Activated CD4-positive, alpha-beta memory T cell treated with anti-CD3 and anti-CD28 coated beads for 36 hours (primary cell): ENCODE measurements at regions not wholly inside any gene's neighbourhood (a gene's known extent, or its start where the extent isn't known, plus 50 kb on each side); places are given as distances from the start of the nearest gene placed in this dataset.

ENCODE experiments used
- CTCF ChIA-PET: fragments of 350-600 bp; sonication (Branson Sonifier 250); formaldehyde crosslinking; loops from one replicate; lab custom pipeline; 2021; ENCODE audit warnings: antibody characterized with exemption, inconsistent platforms; lab: Charles Lee
- POLR2A ChIA-PET: fragments of 350-600 bp; sonication (Branson Sonifier 250); formaldehyde crosslinking; loops from one replicate; lab custom pipeline; 2021; ENCODE audit warnings: antibody characterized with exemption; lab: Charles Lee
- DNase-seq: peaks from one replicate; pipeline ENCODE4 v3.0.0-alpha.2; 2020
- H3K27ac Mint-ChIP-seq: one replicate; pipeline ENCODE4 v1.8.0; 2021; ENCODE audit warnings: mixed read lengths
- H3K27me3 Mint-ChIP-seq: one replicate; pipeline ENCODE4 v1.8.0; 2021; ENCODE audit warnings: mixed read lengths
- H3K36me3 Mint-ChIP-seq: one replicate; pipeline ENCODE4 v1.8.0; 2021; ENCODE audit warnings: mixed read lengths
- H3K4me1 Mint-ChIP-seq: one replicate; pipeline ENCODE4 v1.8.0; 2021; ENCODE audit warnings: low read depth, mixed read lengths
- H3K4me3 Mint-ChIP-seq: one replicate; pipeline ENCODE4 v1.8.0; 2021; ENCODE audit warnings: mild to moderate bottlenecking, mixed read lengths
- H3K9me3 Mint-ChIP-seq: one replicate; pipeline ENCODE4 v1.8.0; 2021; ENCODE audit warnings: mixed read lengths
- intact Hi-C: fragments of 100-400 bp; cut with micrococcal nuclease; formaldehyde crosslinking; loops from one replicate; pipeline ENCODE4 v1.15.1; 2023

DNA sequence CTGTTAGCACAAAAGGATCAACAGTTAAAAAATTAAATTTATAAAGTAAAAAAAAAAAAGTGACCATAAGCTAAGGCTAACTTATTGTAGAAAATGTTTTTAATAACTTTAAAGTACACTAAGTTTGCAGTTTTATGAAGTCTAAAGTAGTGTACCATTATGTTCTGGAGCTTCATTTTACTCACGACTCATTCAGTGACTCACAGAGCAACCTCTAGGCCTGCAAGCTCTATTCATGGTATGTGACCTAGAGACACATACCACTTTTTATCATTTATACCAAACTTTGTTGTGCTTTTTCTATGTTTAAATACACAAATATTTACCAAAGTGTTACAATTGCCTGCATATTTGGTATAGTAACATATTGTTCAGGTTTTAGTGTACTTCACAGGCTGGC lies 1552.3 kb downstream of the OTOL1 start:
- DNase-seq, result no peak
- no peak overlapping the region for H3K4me3 Mint-ChIP-seq
- no peaks in the 10 kb centered on the region for H3K36me3 Mint-ChIP-seq
- H3K9me3 Mint-ChIP-seq, result peaks cover 7% of the 10 kb centered on the region
- no peak overlapping the region for H3K27ac Mint-ChIP-seq
- no peaks in the 10 kb centered on the region for H3K27me3 Mint-ChIP-seq
- H3K4me1 Mint-ChIP-seq, result no peaks in the 10 kb centered on the region
- intact Hi-C loops, result no loop called here
- CTCF ChIA-PET, result no interaction called here
- POLR2A ChIA-PET, result no interaction called here

DNA sequence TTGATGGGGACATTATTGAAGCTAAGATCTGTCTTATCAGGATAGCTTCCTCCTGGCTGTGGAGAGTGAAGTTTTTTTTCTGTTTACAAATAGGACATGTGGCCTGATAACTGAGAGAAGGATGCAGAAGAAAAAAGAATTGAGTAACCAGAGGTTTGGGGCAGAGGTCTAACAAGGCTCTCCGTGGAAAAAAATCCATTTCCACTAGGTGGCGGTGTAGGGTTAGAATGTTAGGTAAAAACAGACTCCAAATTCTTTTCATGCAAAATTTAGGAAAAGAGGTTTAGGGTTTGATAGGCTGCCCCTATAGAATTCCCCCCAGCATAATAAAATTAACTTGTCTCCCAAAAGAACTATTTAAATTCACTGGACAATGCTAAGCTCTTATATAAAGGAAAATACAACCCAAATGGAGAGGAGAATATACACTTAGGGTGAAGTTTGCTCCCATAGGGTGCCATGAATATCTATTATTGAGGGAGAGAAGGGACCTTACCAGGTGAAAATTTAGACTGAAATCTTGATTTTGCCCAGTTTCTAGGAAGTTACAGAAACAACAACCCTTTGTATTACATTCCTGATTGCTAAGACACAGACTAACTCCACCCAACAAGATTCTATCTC lies 1560.4 kb downstream of the OTOL1 start:
- intact Hi-C loops, result no loop called here
- Mint-ChIP-seq H3K4me1 (no peaks in the 10 kb centered on the region), H3K27me3 (no peaks in the 10 kb centered on the region), H3K27ac (no peak overlapping the region), H3K9me3 (peaks cover 2% of the 10 kb centered on the region), H3K36me3 (no peaks in the 10 kb centered on the region), H3K4me3 (no peak overlapping the region)
- ChIA-PET CTCF (no interaction called here), POLR2A (no interaction called here)
- DNase-seq, result no peak

DNA sequence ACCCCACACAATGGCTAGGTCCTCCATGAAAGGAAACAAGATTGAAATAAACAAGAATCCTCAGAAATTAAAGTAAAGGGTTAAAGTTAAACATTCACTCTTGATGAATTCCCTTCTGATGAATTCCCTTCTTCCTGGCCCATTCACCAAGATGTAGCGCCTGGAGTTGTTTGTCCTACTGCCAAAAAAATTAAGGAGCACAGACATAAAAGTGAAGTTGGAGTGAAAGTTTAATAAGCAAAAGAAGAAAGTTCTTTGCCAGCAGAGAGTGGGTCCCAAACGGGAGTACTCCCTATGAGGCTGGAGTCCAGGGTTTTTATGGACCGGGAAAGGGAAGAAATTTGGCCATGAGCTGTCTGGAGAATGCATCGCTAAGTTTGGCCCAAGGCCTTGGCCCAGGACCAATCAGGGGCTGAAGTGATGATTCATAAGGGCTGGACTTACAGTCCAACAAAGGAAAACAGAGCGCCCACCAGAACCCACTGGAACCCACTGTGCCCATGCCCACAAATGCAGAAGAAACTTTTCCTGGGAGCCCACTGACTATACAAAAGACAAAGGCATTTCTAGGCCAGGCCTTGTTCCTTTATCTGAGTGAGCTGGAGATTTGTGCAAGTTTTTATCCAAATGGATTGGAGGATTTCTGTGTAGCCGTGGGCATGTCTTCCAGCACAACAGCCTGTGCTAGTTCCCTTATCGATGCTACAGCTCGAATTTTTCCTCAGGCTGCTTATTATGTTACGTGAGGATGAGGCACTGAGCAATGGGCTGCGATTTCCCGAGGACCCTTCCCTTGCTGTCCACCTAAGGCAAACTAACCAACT lies 1561.6 kb downstream of the OTOL1 start:
- CTCF ChIA-PET, result no interaction called here
- Mint-ChIP-seq H3K27me3 (no peaks in the 10 kb centered on the region), H3K4me3 (no peak overlapping the region)

DNA sequence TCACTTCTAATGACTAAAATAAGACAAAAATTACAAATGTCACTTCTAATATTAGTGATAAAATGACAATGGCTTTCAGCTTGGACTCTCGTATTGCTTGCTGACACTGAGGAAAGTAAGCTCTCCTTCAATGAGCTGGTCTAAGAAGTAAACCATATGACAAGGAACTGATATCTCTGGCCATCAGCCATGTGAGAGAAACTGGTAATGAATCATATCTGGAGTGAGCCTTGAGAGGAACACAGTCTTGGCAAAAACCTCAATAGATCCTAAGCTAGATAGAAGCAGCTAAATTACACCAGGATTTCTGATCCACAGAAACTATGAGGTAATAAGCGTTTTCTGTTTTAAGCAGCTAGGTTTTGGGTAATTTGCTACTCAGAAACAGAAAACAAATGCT lies 1575.1 kb downstream of the OTOL1 start:
- ChIA-PET POLR2A (no interaction called here), CTCF (no interaction called here)
- Mint-ChIP-seq H3K36me3 (no peaks in the 10 kb centered on the region), H3K4me3 (no peak overlapping the region), H3K27ac (no peak overlapping the region), H3K4me1 (no peaks in the 10 kb centered on the region), H3K27me3 (no peaks in the 10 kb centered on the region), H3K9me3 (peaks cover 8% of the 10 kb centered on the region)
- no peak for DNase-seq
- intact Hi-C loops, result no loop called here

More for the DNA sequence above, 1561.6 kb downstream of the OTOL1 start:
- intact Hi-C loops, result no loop called here
- Mint-ChIP-seq H3K9me3 (peaks cover 2% of the 10 kb centered on the region), H3K27ac (no peak overlapping the region), H3K36me3 (no peaks in the 10 kb centered on the region), H3K4me1 (no peaks in the 10 kb centered on the region)
- DNase-seq, result no peak
- POLR2A ChIA-PET, result no interaction called here
